ENCODE measurements at regions not wholly inside any gene's neighbourhood (a gene's known extent, or its start where the extent isn't known, plus 50 kb on each side); places are given as distances from the start of the nearest gene placed in this dataset.

- BruUV-seq (replicated peaks), result no TSS peak
- no peaks in the 10 kb centered on the region for H3K9me1 ChIP-seq (ENCODE audit: insufficient read depth, low read length)
- H3K56ac ChIP-seq (ENCODE audit: extremely low read depth, insufficient read depth, low read length), result no peak overlapping the region
- no peak overlapping the region for H2AFZ ChIP-seq (replicated peaks; ENCODE audit: low read length, poor library complexity)
- dilution Hi-C loops (cut with HindIII; ENCODE audit: low sequenced_read_pairs, unreplicated experiment) (no loop called here), in situ Hi-C loops (cut with MboI; ENCODE audit: low sequenced_read_pairs) (no loop called here), intact Hi-C loops (cut with micrococcal nuclease) (no loop called here)
- H4K5ac ChIP-seq (ENCODE audit: low read depth, low read length), result no peak overlapping the region
- no peaks in the 10 kb centered on the region for H3K36me3 ChIP-seq (ENCODE audit: control insufficient read depth, insufficient read depth, low read length)
- no peak overlapping the region for H3K27ac ChIP-seq (ENCODE audit: insufficient read depth, low read length)
- H2BK20ac ChIP-seq (ENCODE audit: low read depth, low read length), result no peak overlapping the region
- H3K9ac ChIP-seq (ENCODE audit: low read depth, low read length), result no peak overlapping the region
- peaks cover 8% of the 10 kb centered on the region for H3K9me3 ChIP-seq (ENCODE audit: control insufficient read depth, insufficient read depth, low read length)
- H4K20me1 ChIP-seq (ENCODE audit: insufficient read depth, low read length), result no peaks in the 10 kb centered on the region
- H4K91ac ChIP-seq (ENCODE audit: insufficient read depth, low read depth, low read length), result no peak overlapping the region
- H3K14ac ChIP-seq (replicated peaks; ENCODE audit: low read depth, low read length), result no peak overlapping the region
- H3K27me3 ChIP-seq (ENCODE audit: control insufficient read depth, insufficient read depth, low read length), result no peaks in the 10 kb centered on the region
- no peak overlapping the region for H2BK15ac ChIP-seq (ENCODE audit: low read depth, low read length)
- H2AK9ac ChIP-seq (replicated peaks; ENCODE audit: low read depth, low read length, poor library complexity), result no peak overlapping the region
- no peak overlapping the region for H3K4ac ChIP-seq (ENCODE audit: low read depth, low read length)
- POLR2A ChIA-PET (ENCODE audit: unreplicated experiment), result no interaction called here
- ATAC-seq (ENCODE audit: low read depth) (no peak), DNase-seq (no peak)
- no peak overlapping the region for H3K18ac ChIP-seq (ENCODE audit: low read depth, low read length)
- TF ChIP-seq POLR2A (IDR thresholded peaks at IDR 0.05; ENCODE audit: low read depth, low read length) (no peak), USF2 (IDR thresholded peaks at IDR 0.05; ENCODE audit: low read depth, low read length) (no peak), NFE2L2 (IDR thresholded peaks at IDR 0.05; ENCODE audit: low read depth, low read length) (no peak), CHD1 (IDR thresholded peaks at IDR 0.05; ENCODE audit: low read depth, low read length) (no peak), RAD21 (IDR thresholded peaks at IDR 0.05; ENCODE audit: low read length) (no peak), FOS (IDR thresholded peaks at IDR 0.05; ENCODE audit: low read depth, low read length) (no peak), BHLHE40 (IDR thresholded peaks at IDR 0.05; ENCODE audit: low read depth, low read length) (no peak), CEBPB (IDR thresholded peaks at IDR 0.05; ENCODE audit: low read depth, low read length) (no peak), RFX5 (IDR thresholded peaks at IDR 0.05; ENCODE audit: low read depth, low read length) (no peak), MAZ (IDR thresholded peaks at IDR 0.05; ENCODE audit: borderline replicate concordance, low read depth, low read length) (no peak), ELK1 (IDR thresholded peaks at IDR 0.05; ENCODE audit: borderline replicate concordance, low read depth, low read length) (no peak), RCOR1 (IDR thresholded peaks at IDR 0.05; ENCODE audit: insufficient replicate concordance, low read length) (no peak), SMC3 (IDR thresholded peaks at IDR 0.05; ENCODE audit: low read depth, low read length) (no peak), MAFK (IDR thresholded peaks at IDR 0.05; ENCODE audit: low read depth, low read length) (no peak), MXI1 (IDR thresholded peaks at IDR 0.05; ENCODE audit: borderline replicate concordance, low read depth, low read length) (no peak), CTCF (conservative IDR thresholded peaks at IDR 0.05; ENCODE audit: low read depth, low read length) (no peak)
- WGBS, 2 experiments (ENCODE audit: extremely low coverage in 2 of 2, insufficient read length in 1 of 2), result no CpG with 5 or more reads among the region's 5 CpGs
- H4K8ac ChIP-seq (ENCODE audit: low read depth in 2 of 2, low read length in 2 of 2), result no peak overlapping the region
- H2BK120ac ChIP-seq (ENCODE audit: low read depth, low read length), result no peak overlapping the region
- no peak overlapping the region for H3K4me2 ChIP-seq (ENCODE audit: low read depth, low read length)
- H3K23ac ChIP-seq (ENCODE audit: low read depth, low read length), result no peak overlapping the region
- CTCF ChIA-PET, result no interaction called here
- H3K4me1 ChIP-seq (ENCODE audit: control insufficient read depth, insufficient read depth, low read length), result no peaks in the 10 kb centered on the region
- H2AK5ac ChIP-seq (ENCODE audit: low read depth, low read length), result no peak overlapping the region
- H3K79me1 ChIP-seq (ENCODE audit: low read depth in 1 of 2, low read length in 2 of 2), result no peaks in the 10 kb centered on the region
- no peak overlapping the region for H2BK5ac ChIP-seq (ENCODE audit: low read depth, low read length, poor library complexity, severe bottlenecking)
- no peak overlapping the region for H3K4me3 ChIP-seq (ENCODE audit: insufficient read depth, low read depth, low read length)
Measured at GRCh38 chr3:182605882-182606611, 187.3 kb upstream of the ATP11B start.
